ENCODE measurements at regions not wholly inside any gene's neighbourhood (a gene's known extent, or its start where the extent isn't known, plus 50 kb on each side); places are given as distances from the start of the nearest gene placed in this dataset.
"Not testable (repeated sequence)": the region's sequence is repeated elsewhere in the genome, so short reads cannot be mapped to it uniquely, and the experiment has no call there.

GRCh38 chr5:57002959-57003485 is 51.1 kb upstream of the MIER3 start:
- no peak for DNase-seq

- not testable (repeated sequence) for DNase-seq
Measured at GRCh38 chr5:57003566-57003965, 51.6 kb upstream of the MIER3 start.

- DNase-seq = no peak
Measured at GRCh38 chr5:57004800-57005199, 52.9 kb upstream of the MIER3 start.

GRCh38 chr5:57007344-57007743 is 55.4 kb upstream of the MIER3 start:
- no peak for DNase-seq

GRCh38 chr5:57009811-57010210 is 57.9 kb upstream of the MIER3 start:
- DNase-seq = no peak

- no peak for DNase-seq
Measured at GRCh38 chr5:57010786-57011185, 58.9 kb upstream of the MIER3 start.

GRCh38 chr5:57012511-57012910 is 60.6 kb upstream of the MIER3 start:
- no peak for DNase-seq

GRCh38 chr5:57025961-57026360 is 74.0 kb upstream of the MIER3 start:
- DNase-seq = no peak

GRCh38 chr5:57028161-57028560 is 76.2 kb upstream of the MIER3 start:
- DNase-seq = no peak

GRCh38 chr5:57032151-57032551 is 80.2 kb upstream of the MIER3 start:
- no peak for DNase-seq

GRCh38 chr5:57033103-57033502 is 81.2 kb upstream of the MIER3 start:
- DNase-seq = no peak

- DNase-seq = no peak
Measured at GRCh38 chr5:57033503-57033902, 81.6 kb upstream of the MIER3 start.

GRCh38 chr5:57034201-57034916 is 82.4 kb upstream of the MIER3 start:
- DNase-seq = no peak

- DNase-seq = no peak
Measured at GRCh38 chr5:57035955-57036354, 84.0 kb upstream of the MIER3 start.

- no peak for DNase-seq
Measured at GRCh38 chr5:57036761-57037160, 84.8 kb upstream of the MIER3 start.

- no peak for DNase-seq
Measured at GRCh38 chr5:57037355-57037754, 85.4 kb upstream of the MIER3 start.

GRCh38 chr5:57041570-57041969 is 89.6 kb upstream of the MIER3 start:
- DNase-seq = no peak

- no peak for DNase-seq
Measured at GRCh38 chr5:57042524-57042931, 90.6 kb upstream of the MIER3 start.

- no peak for DNase-seq
Measured at GRCh38 chr5:57054135-57054534, 102.2 kb upstream of the MIER3 start.

- DNase-seq = no peak
Measured at GRCh38 chr5:57054671-57055070, 102.7 kb upstream of the MIER3 start.

GRCh38 chr5:57055731-57056130 is 103.8 kb upstream of the MIER3 start:
- no peak for DNase-seq

- no peak for DNase-seq
Measured at GRCh38 chr5:57063773-57064172, 110.1 kb upstream of the GPBP1 start.

GRCh38 chr5:57066924-57067596 is 106.8 kb upstream of the GPBP1 start:
- no peak for DNase-seq

- DNase-seq = no peak
Measured at GRCh38 chr5:57067597-57067924, 106.3 kb upstream of the GPBP1 start.

All from activated naive CD4-positive, alpha-beta T cell treated with Interleukin-2 at 50 U/mL for 16 hours (primary cell).